GM18507 (cell line): ENCODE measurements at regions not wholly inside any gene's neighbourhood (a gene's known extent, or its start where the extent isn't known, plus 50 kb on each side); places are given as distances from the start of the nearest gene placed in this dataset.

Experiments
- DNase-seq: peaks from one replicate; pipeline ENCODE4 v3.0.0; 2011; ENCODE audit warnings: low read depth; ENCODE audit not compliant: insufficient read length; ENCODE audit errors: extremely low spot score
- FAIRE-seq: peaks from 2 replicates; lab custom pipeline; 2011; peaks lifted over from hg19 to GRCh38; lab: Jason Lieb, UNC

GRCh38 chr22:49137206-49137840, 690.4 kb downstream of the BRD1 start:
- FAIRE-seq = no peak
- DNase-seq = no peak

- FAIRE-seq (no peak), DNase-seq (no peak)
These were observed 690.9 kb downstream of the BRD1 start for GRCh38 chr22:49136816-49137180.

- DNase-seq (no peak), FAIRE-seq (no peak)
These were observed 691.4 kb downstream of the BRD1 start for GRCh38 chr22:49136041-49136815.

DNA sequence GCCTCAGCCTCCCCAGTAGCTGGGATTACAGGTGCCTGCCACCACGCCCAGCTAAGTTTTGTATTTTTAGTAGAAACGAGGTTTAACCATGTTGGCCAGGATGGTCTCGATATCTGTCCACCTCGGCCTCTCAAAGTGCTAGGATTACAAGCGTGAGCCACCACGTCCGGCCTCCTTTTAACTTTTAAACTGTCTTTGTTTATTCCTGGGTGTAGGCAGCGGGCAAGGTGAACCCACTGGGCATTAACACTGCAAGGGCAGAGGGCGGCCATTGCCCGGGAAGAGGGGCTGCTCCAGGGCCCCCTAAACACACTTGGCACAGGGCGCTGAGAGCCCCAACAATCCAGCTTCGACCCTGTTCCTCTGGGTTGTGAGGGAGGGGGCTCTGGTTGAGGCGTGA, 693.6 kb downstream of the BRD1 start:
- DNase-seq (no peak), FAIRE-seq (no peak)

DNA sequence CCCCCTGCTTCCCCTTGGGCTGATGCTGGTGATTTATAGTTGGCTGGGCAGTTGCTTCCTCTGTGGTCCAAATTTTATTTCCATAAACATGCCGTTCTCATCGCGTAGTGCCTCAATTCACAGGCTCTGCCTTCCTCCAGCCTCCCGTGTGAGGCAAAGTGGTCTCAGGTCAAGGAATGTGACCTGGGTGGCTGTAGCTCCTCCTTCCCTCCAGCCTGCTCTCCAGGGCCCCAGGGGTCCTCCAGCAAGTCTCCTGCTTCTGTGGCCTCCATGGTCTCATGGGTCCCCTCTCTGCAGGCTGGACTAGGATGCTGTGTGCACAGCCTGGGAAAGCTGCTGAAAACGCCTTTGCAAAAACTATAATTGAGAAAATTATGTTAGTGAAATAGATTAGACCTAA, 694.1 kb downstream of the BRD1 start:
- FAIRE-seq (no peak), DNase-seq (no peak)

DNA sequence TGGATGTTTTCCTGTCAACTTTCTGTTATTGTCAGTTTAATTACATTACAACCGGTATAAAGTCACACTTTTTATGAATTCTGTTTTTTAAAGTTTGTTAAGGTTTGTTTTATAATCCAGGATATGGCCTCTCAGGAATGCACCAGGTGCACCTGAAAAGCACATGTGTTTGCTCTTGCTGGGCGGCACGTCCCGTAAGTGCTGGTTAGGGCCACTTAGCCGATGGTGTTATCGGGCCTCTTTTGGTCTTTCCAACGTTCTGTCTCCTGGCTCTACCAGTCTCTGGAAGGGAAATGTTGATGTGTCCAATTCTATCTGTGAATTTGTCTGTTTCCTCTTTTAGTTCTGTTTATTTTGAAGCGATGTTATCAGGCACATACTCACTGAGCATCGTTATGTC, 695.7 kb downstream of the BRD1 start:
- FAIRE-seq = no peak
- DNase-seq = no peak

DNA sequence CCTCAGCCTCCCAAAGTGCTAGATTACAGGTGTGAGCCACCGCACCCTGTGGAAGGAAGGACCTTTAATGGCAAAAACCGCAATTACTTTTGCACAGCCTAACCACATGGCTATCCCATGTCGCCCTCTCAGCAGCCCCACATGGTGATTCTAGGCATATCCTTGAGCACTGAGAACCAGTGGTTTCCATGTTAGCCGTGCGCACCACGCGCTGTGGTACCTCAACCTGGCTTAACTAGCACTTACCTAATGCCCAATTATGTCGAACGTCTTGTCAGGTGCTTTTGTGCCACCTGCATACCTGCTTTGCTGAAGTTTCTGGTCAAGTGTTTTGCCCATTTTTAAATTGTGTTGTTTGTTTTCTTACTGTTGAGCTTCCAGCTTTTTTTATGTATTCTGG, 697.9 kb downstream of the BRD1 start:
- no peak for DNase-seq
- no peak for FAIRE-seq

GRCh38 chr22:49128874-49129273, 698.8 kb downstream of the BRD1 start:
- FAIRE-seq (no peak), DNase-seq (no peak)

- DNase-seq (no peak), FAIRE-seq (no peak)
These were observed 703.1 kb downstream of the BRD1 start for GRCh38 chr22:49124608-49125007.

GRCh38 chr22:49123621-49124192, 704.0 kb downstream of the BRD1 start:
- DNase-seq (no peak), FAIRE-seq (no peak)

DNA sequence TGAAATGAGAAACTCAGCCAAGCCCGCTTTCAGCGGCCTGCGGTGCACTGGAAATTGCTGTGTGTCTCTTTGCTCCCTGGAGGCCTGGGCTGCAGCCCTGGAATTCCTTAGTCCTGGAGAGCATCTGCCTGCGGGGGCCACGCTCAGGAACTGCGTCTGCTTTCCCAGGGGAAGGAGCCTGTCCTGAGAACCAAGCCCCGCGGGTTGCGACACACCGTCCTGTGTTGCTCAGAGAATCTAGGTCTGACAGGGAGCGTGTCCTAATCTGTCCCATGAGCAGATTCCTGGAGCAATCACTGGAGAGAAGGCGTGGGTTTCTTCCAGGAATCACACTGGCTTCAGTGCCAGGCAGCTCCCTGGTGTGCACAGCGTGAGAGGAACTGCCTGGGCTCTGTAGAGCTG, 708.1 kb downstream of the BRD1 start:
- DNase-seq (no peak), FAIRE-seq (no peak)

DNA sequence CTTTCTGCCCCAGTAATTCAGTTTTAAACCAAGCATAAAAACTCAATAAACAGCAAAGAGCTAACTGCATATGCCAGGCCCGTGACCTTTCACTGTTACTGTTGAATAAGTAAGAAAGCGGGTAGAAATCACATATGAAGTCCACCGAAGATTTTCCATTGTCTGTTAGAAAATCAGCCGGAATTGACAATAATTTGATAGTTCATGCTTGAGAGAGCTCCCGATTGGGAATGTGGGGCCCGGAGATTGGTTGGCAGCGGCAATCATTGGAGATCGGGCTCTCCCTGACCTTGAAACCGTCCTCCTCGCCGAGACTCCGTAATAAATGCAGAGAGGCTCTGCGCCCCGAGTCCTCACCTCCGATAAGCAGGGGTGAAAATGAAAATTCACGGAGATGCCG, 709.6 kb downstream of the BRD1 start:
- DNase-seq (no peak), FAIRE-seq (no peak)

GRCh38 chr22:49117486-49117885, 710.2 kb downstream of the BRD1 start:
- DNase-seq (no peak), FAIRE-seq (no peak)

GRCh38 chr22:49116486-49117120, 711.1 kb downstream of the BRD1 start:
- DNase-seq (no peak), FAIRE-seq (no peak)

GRCh38 chr22:49116021-49116420, 711.7 kb downstream of the BRD1 start:
- DNase-seq (no peak), FAIRE-seq (no peak)

DNA sequence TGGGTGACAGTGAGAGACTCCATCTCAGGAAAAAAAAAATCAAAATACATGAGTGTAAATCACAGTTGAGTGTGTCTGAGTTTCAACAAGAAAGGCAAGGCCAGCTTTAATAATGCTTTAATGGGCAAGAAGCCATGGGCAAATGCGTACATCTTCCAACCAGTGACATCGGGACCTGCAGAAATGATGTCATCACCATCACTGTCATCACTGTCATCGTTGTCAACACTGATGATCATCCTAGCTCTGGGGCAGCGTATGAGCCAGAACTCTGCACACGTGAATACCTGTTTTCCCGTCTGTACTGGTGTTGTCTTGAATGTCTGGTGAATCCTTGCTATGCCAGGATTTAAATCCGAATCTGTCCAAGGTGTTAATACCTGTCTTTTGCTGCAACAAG, 712.5 kb downstream of the BRD1 start:
- DNase-seq (no peak), FAIRE-seq (no peak)

GRCh38 chr22:49113758-49114157, 713.9 kb downstream of the BRD1 start:
- DNase-seq (no peak), FAIRE-seq (no peak)

DNA sequence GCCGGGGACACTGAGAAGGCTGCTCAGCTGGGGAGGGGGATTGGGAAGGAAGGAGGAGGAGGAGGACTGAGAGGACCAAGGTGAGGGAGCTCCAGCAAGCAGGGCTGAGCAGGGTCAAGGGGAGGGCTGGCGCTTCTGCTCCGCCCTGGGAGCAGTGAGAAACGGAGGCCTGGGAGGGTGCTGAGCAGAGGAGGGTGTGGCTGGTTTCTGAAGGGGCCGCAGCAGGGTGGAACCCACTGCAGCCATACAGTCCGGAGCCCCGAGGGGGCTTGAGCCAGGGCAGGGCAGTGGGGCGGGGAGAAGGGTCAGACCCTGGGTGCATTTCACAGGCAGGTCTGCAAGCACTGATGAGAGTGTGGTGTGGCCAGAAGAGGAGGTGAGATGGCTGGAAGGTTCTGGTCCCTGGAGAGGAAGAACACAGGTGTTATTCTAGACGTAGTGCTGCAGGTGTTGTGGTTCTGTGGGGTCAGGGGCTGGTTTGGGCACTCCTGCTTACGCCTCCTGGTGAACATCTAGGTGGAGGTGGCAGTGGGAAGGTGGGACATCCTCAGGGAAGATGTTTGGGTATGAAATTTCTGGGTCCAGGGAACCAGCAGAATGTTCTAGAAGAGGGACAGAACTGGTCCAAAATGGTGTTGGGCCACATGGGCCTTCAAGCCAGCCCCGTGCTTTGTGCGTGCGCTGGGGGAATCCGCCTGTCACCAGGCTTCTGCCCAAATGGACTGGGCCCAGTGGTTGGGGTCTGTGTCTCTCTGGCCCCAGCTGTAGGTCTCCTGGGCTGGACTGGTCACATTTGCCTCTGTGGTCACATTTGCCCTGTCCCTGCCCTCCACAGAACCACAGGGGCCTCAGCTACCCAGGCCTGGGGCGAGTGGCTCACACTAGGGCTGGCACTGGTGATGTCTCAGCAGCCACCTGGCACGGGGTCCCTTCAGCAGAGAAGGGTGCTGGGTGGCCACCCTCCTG, 714.7 kb downstream of the BRD1 start:
- FAIRE-seq (no peak), DNase-seq (no peak)

GRCh38 chr22:49112176-49112575, 715.5 kb downstream of the BRD1 start:
- DNase-seq = no peak
- FAIRE-seq = no peak

GRCh38 chr22:49111085-49111484, 716.6 kb downstream of the BRD1 start:
- no peak for DNase-seq
- no peak for FAIRE-seq
